ENCODE measurements at regions not wholly inside any gene's neighbourhood (a gene's known extent, or its start where the extent isn't known, plus 50 kb on each side); places are given as distances from the start of the nearest gene placed in this dataset.

DNA sequence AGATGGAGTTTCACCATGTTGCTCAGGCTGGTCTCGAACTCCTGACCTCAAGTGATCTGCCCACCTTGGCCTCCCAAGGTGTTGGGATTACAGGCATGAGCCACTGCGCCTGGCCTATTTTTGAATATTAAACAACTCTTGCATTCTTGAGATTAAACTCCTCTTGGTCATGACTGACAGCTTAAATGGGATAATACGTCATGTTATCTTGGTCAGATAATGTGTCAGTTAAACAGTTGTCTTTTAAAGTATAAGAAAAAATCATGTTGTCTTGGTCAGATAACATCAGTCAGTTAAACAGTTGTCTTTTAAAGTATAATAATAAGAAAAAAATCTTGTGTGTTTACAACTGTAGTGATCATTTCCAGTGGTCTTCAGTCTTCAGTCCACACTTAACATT is 73.6 kb upstream of the SYPL1 start:
- Histone ChIP-seq H3K27ac (no peak overlapping the region), H3K36me3 (no peaks in the 10 kb centered on the region), H3K9me3 (peaks cover 0 to 8% (median 0%) of the 10 kb centered on the region in 11 donors), H3K4me1 (peaks cover 0 to 7% (median 0%) of the 10 kb centered on the region in 9 donors), H3K4me3 (no peak overlapping the region), H3K27me3 (no peaks in the 10 kb centered on the region)
- TF ChIP-seq, protein P1, sequence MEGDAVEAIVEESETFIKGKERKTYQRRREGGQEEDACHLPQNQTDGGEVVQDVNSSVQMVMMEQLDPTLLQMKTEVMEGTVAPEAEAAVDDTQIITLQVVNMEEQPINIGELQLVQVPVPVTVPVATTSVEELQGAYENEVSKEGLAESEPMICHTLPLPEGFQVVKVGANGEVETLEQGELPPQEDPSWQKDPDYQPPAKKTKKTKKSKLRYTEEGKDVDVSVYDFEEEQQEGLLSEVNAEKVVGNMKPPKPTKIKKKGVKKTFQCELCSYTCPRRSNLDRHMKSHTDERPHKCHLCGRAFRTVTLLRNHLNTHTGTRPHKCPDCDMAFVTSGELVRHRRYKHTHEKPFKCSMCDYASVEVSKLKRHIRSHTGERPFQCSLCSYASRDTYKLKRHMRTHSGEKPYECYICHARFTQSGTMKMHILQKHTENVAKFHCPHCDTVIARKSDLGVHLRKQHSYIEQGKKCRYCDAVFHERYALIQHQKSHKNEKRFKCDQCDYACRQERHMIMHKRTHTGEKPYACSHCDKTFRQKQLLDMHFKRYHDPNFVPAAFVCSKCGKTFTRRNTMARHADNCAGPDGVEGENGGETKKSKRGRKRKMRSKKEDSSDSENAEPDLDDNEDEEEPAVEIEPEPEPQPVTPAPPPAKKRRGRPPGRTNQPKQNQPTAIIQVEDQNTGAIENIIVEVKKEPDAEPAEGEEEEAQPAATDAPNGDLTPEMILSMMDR (IDR thresholded peaks at IDR 0.05), result no peak
- no peak for DNase-seq
- intact Hi-C loops (cut with DNase I), result loop anchor here in 1 of 10 donors (10.0 kb wide), 1 partner anchor 89 kb away; no protein-coding TSS in a partner anchor
- 71 to 76% methylated on average over 3 of the region's 3 CpGs for WGBS, 2 donors
- no peak for ATAC-seq

DNA sequence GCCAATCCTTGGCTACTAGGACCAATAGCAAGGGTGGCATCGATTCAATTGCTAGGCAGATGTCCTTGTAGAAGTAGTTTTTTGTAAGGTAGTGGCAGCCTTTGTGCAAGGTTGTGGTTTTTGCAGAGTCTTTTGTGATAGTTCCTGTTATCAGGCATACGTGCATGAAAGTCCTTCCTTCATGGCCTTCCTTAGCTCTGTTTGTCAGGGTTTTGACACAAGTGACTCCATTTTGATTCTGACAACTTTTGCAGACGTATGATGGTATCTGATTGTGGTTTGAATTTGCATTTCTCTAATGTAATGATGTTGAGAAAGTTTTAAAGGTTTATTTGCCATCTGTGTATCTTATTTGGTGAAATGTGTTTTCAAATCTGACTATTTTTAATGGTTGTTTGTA is 71.8 kb upstream of the SYPL1 start:
- TF ChIP-seq, protein P1 (IDR thresholded peaks at IDR 0.05), result no peak
- Histone ChIP-seq H3K36me3 (no peaks in the 10 kb centered on the region), H3K9me3 (peaks cover 0 to 8% (median 0%) of the 10 kb centered on the region in 11 donors), H3K27me3 (no peaks in the 10 kb centered on the region), H3K27ac (no peak overlapping the region), H3K4me3 (no peak overlapping the region), H3K4me1 (peaks cover 0 to 15% (median 9%) of the 10 kb centered on the region in 9 donors)
- ATAC-seq (no peak), DNase-seq (no peak)
- intact Hi-C loops (cut with DNase I), result loop anchor here in 1 of 10 donors (10.0 kb wide), 1 partner anchor 91 kb away; no protein-coding TSS in a partner anchor
- WGBS, 2 donors, result 83 to 91% methylated on average over 3 of the region's 3 CpGs

DNA sequence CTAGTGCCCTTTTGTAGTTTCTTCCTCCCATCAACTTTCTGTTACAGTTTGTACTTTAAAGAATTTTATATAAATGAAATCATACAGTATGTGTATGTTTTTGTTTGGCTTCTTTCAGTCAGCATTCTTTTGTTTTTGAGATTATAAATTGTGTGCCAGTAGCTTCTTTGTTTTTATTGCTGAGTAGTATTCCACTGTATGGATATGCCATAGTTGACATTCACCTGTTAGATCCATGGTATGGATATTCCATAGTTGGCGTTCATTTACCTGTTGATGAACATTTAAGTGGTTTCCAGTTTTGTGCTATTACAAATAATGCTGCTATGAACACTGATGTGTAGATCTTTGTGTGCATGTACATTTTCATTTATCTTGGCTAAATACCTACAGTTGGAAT is 70.8 kb upstream of the SYPL1 start:
- Histone ChIP-seq H3K27ac (no peak overlapping the region), H3K27me3 (no peaks in the 10 kb centered on the region), H3K4me1 (peaks cover 0 to 25% (median 9%) of the 10 kb centered on the region in 9 donors), H3K4me3 (no peak overlapping the region), H3K36me3 (no peaks in the 10 kb centered on the region), H3K9me3 (peaks cover 0 to 8% (median 0%) of the 10 kb centered on the region in 11 donors)
- ATAC-seq (no peak), DNase-seq (no peak)
- intact Hi-C loops (cut with DNase I), result loop anchor here in 1 of 10 donors (10.0 kb wide), 1 partner anchor 92 kb away; no protein-coding TSS in a partner anchor
- TF ChIP-seq, protein P1 (IDR thresholded peaks at IDR 0.05), result no peak
- WGBS, 2 donors, result 93 to 100% methylated on average over 1 of the region's 1 CpG

DNA sequence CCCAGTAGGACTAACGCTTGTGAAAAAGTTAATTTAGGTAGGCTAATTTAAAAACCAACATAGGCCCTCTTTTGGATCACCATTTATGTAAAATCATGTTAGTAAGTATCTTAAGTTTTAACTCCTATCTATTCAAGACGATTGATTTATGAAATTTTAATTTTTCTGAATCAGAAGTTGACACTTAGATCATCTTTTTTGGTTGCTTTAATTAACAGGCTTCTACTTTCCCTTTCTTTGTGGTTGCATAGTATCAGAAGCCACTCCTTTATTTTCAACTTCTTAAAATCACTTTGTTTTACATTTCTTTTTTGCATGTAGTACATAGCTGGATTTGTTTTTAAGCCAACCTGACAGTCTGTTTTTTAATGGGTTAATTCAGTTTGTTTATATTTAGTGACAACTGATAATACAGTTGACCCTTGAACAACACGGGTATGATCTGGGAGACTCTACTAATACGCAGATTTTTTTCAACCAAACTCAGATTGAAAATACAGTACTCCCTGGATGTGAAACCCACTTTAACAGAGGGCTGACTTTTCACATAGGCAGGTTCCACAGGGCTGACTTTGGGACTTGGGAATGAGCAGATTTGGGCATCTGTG is 69.7 kb upstream of the SYPL1 start:
- intact Hi-C loops (cut with DNase I), result loop anchor here in 2 of 10 donors (1.0 to 10.0 kb wide), 2 partner anchors 16 to 93 kb away; no protein-coding TSS in a partner anchor
- Histone ChIP-seq H3K27ac (no peak overlapping the region), H3K36me3 (no peaks in the 10 kb centered on the region), H3K4me3 (no peak overlapping the region), H3K4me1 (peaks cover 3 to 37% (median 18%) of the 10 kb centered on the region in 9 donors), H3K27me3 (no peaks in the 10 kb centered on the region), H3K9me3 (peaks cover 0 to 8% (median 0%) of the 10 kb centered on the region in 11 donors)
- DNase-seq, result no peak
- TF ChIP-seq, protein P1 (IDR thresholded peaks at IDR 0.05), result no peak
- ATAC-seq, result no peak
- 73 to 76% methylated on average over 4 of the region's 4 CpGs for WGBS, 2 donors
